BJ (cell line): ENCODE measurements at regions not wholly inside any gene's neighbourhood (a gene's known extent, or its start where the extent isn't known, plus 50 kb on each side); places are given as distances from the start of the nearest gene placed in this dataset.

Experiments used
- CTCF ChIA-PET: fragments of 350-600 bp; formaldehyde crosslinking; extraction: SDS; loops from one replicate; lab custom pipeline; 2021; ENCODE audit warnings: antibody characterized with exemption, inconsistent platforms; lab: Yijun Ruan, JAX
- POLR2A ChIA-PET: fragments of 300-600 bp; sonication (Branson Sonifier 250); formaldehyde crosslinking; extraction: SDS; loops from one replicate; lab custom pipeline; 2021; ENCODE audit warnings: antibody characterized with exemption; lab: Charles Lee
- DNase-seq: peaks from one replicate; pipeline ENCODE4 v3.0.0-alpha.2; 2011; ENCODE audit warnings: low read depth
- H3K27me3 ChIP-seq: 2 replicates; pipeline ENCODE4 v1.6.0; 2011; ENCODE audit warnings: low read length; ENCODE audit not compliant: control insufficient read depth, insufficient read depth
- H3K36me3 ChIP-seq: 2 replicates; pipeline ENCODE4 v1.5.1; 2011; ENCODE audit warnings: low read length; ENCODE audit not compliant: control insufficient read depth, insufficient read depth
- H3K4me3 ChIP-seq: 2 replicates; pipeline ENCODE4 v1.5.1; 2011; ENCODE audit warnings: low read depth, mild to moderate bottlenecking, control low read depth, low read length
- CTCF ChIP-seq: IDR thresholded peaks from 2 replicates; pipeline ENCODE4 v1.5.1; 2011; ENCODE audit warnings: low read depth, mild to moderate bottlenecking, control low read depth, inconsistent platforms, low read length, moderate library complexity; ENCODE audit not compliant: insufficient read depth

- TF ChIP-seq CTCF, result no peak
- POLR2A ChIA-PET, result no interaction called here
- no peak overlapping the region for H3K4me3 ChIP-seq
- no peaks in the 10 kb centered on the region for H3K36me3 ChIP-seq
- H3K27me3 ChIP-seq, result no peaks in the 10 kb centered on the region
- CTCF ChIA-PET, result interaction anchor here (0.8 kb wide), 1 partner anchor 78 kb away, joined by 3 read pairs; no protein-coding TSS in a partner anchor
- no peak for DNase-seq
These were observed 225.1 kb downstream of the TMEM182 start for GRCh38 chr2:102986826-102987490.

GRCh38 chr2:102992607-102993006 is 230.8 kb downstream of the TMEM182 start:
- DNase-seq, result no peak
- Histone ChIP-seq H3K4me3 (no peak overlapping the region), H3K27me3 (no peaks in the 10 kb centered on the region), H3K36me3 (no peaks in the 10 kb centered on the region)
- ChIA-PET POLR2A (no interaction called here), CTCF (no interaction called here)
- no peak for TF ChIP-seq CTCF

GRCh38 chr2:102999958-103000357 is 238.1 kb downstream of the TMEM182 start:
- Histone ChIP-seq H3K27me3 (no peaks in the 10 kb centered on the region), H3K4me3 (no peak overlapping the region), H3K36me3 (no peaks in the 10 kb centered on the region)
- DNase-seq, result no peak
- ChIA-PET CTCF (no interaction called here), POLR2A (no interaction called here)
- no peak for TF ChIP-seq CTCF

- no peaks in the 10 kb centered on the region for H3K27me3 ChIP-seq
- no peak for TF ChIP-seq CTCF
- no peak for DNase-seq
- no peak overlapping the region for H3K4me3 ChIP-seq
- H3K36me3 ChIP-seq, result no peaks in the 10 kb centered on the region
- CTCF ChIA-PET, result no interaction called here
- POLR2A ChIA-PET, result no interaction called here
These were observed 241.1 kb downstream of the TMEM182 start for GRCh38 chr2:103002954-103003353.

GRCh38 chr2:103003750-103004260 is 242.0 kb downstream of the TMEM182 start:
- no peaks in the 10 kb centered on the region for H3K27me3 ChIP-seq
- no peak for TF ChIP-seq CTCF
- H3K36me3 ChIP-seq, result no peaks in the 10 kb centered on the region
- no peak for DNase-seq
- POLR2A ChIA-PET, result no interaction called here
- CTCF ChIA-PET, result interaction anchor here (1.2 kb wide), 1 partner anchor 16 kb away, joined by 3 read pairs; no protein-coding TSS in a partner anchor
- H3K4me3 ChIP-seq, result no peak overlapping the region
